B cell (primary cell): ENCODE measurements at regions not wholly inside any gene's neighbourhood (a gene's known extent, or its start where the extent isn't known, plus 50 kb on each side); places are given as distances from the start of the nearest gene placed in this dataset.

ENCODE experiments used
- EZH2 ChIP-seq: IDR thresholded peaks from 2 replicates; pipeline ENCODE4 v1.6.1; 2012; ENCODE audit warnings: borderline replicate concordance, low read depth, mild to moderate bottlenecking, moderate library complexity, low read length; ENCODE audit not compliant: insufficient read depth, poor library complexity, severe bottlenecking
- TF ChIP-seq, protein P1 (sequence below): fragments of 200-600 bp; IDR thresholded peaks from one replicate; pipeline ENCODE4 v1.8.0; 2022; ENCODE audit warnings: antibody characterized with exemption, mild to moderate bottlenecking

- TF ChIP-seq, protein P1, sequence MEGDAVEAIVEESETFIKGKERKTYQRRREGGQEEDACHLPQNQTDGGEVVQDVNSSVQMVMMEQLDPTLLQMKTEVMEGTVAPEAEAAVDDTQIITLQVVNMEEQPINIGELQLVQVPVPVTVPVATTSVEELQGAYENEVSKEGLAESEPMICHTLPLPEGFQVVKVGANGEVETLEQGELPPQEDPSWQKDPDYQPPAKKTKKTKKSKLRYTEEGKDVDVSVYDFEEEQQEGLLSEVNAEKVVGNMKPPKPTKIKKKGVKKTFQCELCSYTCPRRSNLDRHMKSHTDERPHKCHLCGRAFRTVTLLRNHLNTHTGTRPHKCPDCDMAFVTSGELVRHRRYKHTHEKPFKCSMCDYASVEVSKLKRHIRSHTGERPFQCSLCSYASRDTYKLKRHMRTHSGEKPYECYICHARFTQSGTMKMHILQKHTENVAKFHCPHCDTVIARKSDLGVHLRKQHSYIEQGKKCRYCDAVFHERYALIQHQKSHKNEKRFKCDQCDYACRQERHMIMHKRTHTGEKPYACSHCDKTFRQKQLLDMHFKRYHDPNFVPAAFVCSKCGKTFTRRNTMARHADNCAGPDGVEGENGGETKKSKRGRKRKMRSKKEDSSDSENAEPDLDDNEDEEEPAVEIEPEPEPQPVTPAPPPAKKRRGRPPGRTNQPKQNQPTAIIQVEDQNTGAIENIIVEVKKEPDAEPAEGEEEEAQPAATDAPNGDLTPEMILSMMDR = no peak
- no peak for TF ChIP-seq EZH2
These were observed 377.5 kb upstream of the IRAK1BP1 start for GRCh38 chr6:78489874-78490273.
